ENCODE measurements at regions not wholly inside any gene's neighbourhood (a gene's known extent, or its start where the extent isn't known, plus 50 kb on each side); places are given as distances from the start of the nearest gene placed in this dataset.
"Not testable (repeated sequence)": the region's sequence is repeated elsewhere in the genome, so short reads cannot be mapped to it uniquely, and the experiment has no call there.

DNA sequence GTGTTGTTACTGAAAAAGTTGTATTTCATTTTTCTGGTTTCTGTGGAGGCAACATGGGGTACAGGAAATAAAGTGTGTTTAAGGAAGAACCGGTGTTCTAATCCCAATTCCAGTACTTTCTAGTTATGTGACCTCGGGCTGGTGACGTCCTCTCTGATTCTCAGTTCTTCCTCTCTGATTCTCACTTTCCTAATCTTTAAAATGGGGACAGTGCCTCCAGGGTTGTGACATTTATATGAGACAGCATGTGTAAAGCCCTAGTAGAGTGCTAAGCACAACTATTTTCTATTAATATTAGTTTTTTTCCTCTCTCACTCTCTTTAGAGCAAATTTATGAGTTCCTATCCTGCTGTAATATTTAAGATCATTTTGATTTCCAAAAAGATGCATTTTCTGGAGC lies 50.9 kb upstream of the PTPDC1 start:
- no peak for DNase-seq (ENCODE audit: low read depth)

DNA sequence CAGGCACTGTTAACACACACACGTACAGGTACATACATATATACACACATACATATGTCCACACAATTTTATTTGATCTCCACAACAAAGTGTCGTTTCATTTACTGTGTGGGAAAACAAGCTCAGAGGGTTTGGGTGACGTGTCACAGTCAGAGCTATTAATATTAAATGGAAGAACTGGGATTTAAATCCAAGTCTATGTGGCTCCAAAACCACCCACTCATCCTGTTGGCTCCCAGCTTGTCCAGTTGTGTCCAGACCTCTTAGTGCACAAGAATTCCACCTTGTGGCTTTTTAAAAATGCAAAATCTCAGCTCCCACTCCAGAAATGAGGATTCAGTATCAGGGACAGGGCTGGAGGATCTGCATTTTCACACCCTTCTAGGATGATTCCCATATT lies 52.3 kb upstream of the PTPDC1 start:
- DNase-seq (ENCODE audit: low read depth), result no peak

DNA sequence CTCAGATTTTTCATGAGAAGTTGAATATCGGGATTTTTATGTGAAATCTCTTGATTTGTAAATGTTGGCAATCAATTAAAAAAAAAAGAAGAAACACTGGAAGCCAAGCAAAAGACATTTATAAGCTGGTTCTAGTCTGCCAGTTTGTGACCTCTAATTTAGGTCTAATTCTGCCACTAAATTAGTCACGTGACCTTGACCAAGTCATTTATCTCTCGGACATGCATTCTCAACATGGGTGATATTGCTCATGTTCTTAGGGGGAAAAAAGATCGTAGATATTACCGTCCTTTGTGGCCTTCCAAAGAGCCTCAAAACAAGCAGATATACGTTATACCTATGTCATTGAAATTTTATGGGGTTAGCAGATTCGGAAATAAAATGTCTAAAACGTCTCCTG lies 52.9 kb upstream of the PTPDC1 start:
- DNase-seq (ENCODE audit: low read depth), result no peak

DNA sequence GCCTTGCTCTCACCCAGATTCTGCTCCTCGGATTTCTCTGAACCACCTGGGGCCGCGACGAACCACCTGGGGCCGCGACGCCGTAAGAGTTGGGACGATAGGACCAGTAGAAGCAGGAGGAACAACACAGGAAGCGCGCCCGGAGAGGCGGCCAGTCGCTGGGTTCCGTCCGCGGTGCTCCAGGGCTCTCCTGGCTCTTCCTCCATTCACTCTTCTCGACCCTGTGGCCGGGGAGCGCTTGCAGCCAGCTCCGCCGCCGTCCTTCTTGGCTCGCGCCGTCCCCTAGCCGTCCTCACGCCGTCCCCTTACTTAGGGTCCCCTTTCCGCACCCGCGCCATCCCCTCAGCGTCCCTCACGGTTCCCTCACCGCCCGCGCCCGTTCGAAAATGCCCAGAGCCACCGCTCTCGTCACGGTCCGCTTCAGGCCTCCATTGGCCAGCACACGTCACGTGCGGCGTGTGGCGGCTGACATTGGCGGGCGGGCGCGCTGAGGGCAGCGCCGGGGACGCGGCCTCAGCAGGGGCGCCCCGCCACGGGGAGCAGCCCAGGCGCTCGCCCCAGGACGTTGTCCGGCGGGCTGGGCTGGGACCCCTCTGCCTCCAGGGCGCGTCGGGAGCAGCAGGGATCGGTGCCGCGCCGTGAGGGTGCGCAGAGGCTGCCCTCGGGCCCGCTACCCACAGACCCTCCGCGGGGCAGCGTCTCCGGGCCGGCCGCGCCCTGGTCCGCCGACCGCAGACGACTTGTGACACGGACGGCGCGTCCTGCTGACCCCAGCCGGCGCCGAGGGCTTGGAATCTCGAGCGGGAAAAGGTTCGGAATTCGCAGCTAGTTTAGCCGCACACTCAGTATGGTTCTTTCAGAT lies 53.7 kb upstream of the PTPDC1 start:
- DNase-seq (ENCODE audit: low read depth), result peak; percentile 65

DNA sequence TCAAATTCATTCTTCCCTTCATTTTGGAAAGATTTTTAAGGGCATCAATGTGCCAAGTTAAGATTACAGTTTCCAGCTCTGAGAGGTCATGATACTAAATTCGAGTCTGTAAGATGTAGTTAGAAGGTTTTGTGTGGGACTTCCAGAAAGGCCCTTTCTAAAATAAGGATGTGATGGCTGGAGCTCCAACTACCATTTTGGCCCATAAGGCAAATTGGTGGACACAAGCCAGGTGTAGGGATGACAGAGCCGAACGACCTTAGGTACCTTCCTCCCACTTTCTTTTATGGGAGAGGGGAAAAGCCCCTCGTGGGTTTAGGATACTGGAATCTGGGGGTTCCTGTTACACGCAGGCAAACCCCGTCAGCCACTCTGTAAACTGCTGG lies 54.3 kb upstream of the PTPDC1 start:
- DNase-seq (ENCODE audit: low read depth), result no peak

DNA sequence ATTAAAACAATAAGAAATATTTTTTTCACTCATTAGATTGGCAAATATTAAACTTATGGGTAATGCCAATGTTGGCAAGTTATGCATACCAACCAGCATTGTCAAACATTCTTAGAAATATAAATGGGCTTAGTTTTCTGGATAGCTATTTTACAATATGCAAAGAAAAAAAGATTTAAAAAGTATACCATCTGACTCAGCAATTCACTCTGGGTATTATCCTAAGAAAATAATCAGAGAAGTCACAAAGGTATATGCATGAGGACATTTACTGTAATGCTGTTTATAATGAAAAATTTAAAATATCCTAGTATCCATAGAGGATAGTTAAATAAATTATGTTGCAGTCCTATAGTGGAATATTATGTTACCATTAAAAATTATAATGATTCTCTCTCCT lies 57.4 kb upstream of the PTPDC1 start:
- no peak for DNase-seq (ENCODE audit: low read depth)

DNA sequence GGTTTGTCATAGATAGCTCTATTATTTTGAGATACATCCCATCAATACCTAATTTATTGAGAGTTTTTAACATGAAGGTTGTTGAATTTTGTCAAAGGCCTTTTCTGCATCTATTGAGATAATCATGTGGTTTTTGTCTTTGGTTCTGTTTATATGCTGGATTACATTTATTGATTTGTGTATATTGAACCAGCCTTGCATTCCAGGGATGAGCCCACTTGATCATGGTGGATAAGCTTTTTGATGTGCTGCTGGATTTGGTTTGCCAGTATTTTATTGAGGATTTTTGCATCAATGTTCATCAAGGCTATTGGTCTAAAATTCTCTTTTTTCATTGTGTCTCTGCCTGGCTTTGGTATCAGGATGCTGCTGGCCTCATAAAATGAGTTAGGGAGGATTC lies 61.8 kb upstream of the PTPDC1 start:
- not testable (repeated sequence) for DNase-seq (ENCODE audit: low read depth)

DNA sequence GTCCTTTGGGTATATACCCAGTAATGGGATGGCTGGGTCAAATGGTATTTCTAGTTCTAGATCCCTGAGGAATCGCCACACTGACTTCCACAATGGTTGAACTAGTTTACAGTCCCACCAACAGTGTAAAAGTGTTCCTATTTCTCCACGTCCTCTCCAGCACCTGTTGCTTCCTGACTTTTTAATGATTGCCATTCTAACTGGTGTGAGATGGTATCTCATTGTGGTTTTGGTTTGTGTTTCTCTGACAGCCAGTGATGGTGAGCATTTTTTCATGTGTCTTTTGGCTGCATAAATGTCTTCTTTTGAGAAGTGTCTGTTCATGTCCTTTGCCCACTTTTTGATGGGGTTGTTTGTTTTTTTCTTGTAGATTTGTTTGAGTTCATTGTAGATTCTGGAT lies 63.4 kb upstream of the PTPDC1 start:
- DNase-seq (ENCODE audit: low read depth), result not testable (repeated sequence)

DNA sequence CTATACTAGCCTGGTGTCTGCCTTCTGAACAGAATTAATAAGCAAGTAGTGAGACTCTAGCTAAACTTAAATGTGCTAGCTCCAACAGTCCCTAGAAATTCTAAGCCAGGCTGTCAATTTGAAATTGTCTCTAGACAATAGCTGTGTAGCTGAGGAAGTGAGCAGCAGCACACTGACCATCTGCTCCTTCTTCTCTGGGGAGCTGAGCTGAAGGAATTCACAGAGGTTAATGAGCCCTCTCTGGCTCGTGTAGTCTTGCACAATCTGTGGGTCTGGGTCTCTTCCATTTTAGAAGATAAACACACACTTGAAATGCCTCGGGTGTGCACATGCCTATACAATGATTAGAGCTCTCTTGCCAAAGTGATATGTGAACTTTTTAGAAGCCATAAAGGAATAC lies 63.5 kb upstream of the BARX1 start:
- DNase-seq (ENCODE audit: low read depth), result no peak

DNA sequence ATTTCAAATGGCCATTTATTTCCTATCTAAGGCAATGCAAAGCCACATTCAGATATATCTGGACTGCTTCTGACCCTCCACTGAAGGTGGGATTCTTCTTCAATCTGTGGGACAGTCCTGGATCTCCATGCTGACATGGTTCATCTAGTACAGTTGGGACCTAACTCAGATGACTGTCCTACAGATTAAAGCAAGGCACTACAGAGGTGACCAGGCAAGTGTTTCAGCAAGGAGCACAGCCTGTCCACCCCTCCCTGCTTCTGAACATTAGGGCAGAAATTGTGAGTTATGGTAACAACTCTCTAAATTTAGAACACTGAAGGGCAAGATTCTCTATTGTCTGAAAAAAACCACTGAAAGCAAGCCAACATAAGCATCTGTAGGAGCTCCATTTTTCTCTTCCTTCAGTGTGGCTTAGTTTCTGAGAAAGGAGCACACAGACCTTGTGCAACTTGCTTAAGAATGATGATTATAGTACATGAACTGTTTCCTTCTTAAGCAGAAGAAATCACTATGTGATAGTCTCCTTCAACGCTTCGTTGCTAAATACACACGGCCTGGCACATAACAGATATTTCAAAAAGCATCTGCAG lies 62.9 kb upstream of the BARX1 start:
- DNase-seq (ENCODE audit: low read depth), result no peak

DNA sequence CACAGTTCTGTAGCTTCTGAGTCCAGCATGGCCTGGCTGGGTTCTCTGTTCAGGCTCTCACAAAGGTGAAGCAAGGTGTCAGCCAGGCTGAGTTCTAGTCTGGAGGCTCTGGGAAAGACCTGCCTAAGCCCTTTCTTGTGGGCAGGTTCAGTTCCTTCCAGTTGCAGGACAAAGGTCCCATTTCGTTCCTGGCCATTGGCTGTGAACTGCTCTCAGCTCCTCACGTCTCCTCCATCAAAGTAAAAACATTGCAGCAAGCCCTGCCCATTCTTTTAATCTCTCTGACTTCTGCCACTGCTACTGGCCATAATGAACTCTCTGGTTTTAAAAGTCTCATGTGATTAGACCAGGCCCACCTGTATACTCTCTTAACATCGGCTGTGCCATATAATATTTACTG lies 61.6 kb upstream of the BARX1 start:
- no peak for DNase-seq (ENCODE audit: low read depth)

DNA sequence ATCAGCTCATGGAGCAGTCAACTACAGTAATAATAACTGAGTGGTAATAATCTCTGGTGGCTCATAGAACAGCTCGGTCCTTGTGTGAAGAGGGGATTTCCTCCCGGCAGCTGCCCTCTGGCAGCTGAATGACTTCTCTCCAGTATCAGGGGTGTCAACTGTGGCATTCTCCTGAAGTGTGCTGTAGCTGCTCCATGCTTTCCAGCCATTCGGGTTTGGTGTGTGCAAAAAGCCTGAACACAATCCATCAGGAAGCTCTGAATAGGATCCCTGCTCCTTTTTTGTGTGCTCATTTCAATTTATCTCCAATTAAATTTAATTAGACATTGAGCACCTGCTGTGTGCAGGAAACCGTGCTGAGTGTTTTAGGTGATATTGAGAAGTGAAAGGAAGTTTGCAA lies 59.8 kb upstream of the BARX1 start:
- DNase-seq (ENCODE audit: low read depth), result no peak

DNA sequence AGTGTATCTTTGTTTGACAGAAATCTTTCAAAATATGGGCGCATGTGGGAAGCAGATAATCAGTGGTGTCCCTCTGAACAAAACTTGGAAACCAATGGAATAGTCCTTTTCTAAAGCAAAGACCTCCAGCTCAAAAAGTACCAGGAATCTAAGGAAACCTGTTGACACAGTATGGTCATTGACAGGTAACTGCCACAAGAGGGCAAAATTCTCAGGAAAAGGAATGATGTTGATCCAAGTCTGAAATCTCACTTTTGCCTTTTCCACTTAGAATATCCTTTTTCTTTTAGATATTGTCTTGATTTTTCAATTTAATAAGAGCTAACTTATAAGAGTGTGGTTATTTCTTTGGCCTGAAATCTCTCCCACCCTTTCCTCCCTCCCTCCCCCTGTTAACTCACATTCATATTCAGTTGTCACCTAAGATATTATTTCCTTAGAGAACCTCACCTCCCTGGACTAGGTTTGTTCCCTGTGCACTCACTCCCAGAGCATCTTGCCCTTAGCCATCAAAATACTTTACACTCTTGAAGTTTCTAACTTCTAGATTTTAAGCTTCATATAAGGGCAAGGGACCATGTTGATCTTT lies 59.0 kb upstream of the BARX1 start:
- DNase-seq (ENCODE audit: low read depth), result no peak

DNA sequence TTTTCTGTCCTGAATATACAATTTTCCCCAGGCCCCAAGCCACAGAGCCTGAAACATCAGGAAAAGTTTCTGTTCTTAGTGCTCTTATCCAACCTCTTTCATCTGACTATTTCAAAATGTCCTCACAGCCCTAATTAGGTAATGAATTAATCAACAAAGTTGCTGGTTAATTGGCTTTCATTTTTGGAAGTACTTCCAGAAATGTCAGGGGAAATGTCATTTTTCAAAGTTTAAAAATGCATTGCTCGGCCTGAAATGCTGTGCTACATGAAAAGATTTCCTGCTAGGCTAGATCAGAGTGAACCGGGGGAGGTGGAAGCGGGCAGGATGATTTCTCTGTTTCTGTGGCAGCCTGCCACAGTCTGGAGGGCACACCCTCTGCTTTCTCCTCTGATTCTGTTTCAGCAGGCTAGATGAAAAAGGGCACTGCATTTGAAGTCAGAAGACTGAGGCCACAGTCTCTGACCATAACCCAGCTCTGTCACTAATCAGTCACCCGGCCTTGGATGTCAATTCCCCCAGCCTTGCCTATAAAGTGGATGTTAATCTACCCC lies 55.9 kb upstream of the BARX1 start:
- DNase-seq (ENCODE audit: low read depth), result no peak

DNA sequence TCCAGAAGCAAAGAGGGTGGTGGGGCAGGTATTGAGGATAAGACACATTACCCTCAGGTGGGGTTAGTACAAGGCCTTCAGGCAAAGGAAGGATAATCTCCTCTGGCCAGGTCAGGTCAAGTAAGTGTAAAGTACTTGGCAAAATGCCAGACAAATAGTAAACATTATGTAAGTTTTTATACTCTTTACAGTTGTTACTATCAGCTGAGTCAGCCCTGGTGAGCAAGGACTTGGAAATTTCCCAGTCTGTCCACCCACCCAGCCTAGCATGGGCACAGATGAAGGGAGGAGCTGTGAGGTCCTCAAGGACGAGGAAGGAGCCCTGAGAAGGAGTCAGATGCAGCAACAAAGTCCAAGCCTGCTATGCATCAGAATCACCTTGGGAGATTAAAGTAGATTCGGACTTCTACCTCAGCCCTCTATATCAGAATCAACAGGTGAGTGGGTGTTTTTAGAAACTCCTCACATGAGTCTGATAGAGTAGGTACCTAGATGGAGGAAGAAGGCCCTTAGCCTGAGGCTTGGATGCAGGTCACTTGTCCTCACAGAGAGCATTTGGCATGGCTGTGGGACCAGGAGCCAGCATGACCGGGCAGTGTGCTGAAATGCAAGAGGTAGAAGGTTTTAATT lies 50.2 kb upstream of the BARX1 start:
- no peak for DNase-seq (ENCODE audit: low read depth)

Measured in stimulated activated CD8-positive, alpha-beta memory T cell treated with anti-CD3 and anti-CD28 coated beads, Interleukin-12 subunit alpha, Interleukin-12 subunit beta, amount 100 ng/mL, for 4 hours (primary cell).